ENCODE measurements at regions not wholly inside any gene's neighbourhood (a gene's known extent, or its start where the extent isn't known, plus 50 kb on each side); places are given as distances from the start of the nearest gene placed in this dataset.
"Not testable (repeated sequence)": the region's sequence is repeated elsewhere in the genome, so short reads cannot be mapped to it uniquely, and the experiment has no call there.

GRCh38 chr3:195999176-195999575 lies 82.7 kb downstream of the TFRC start:
- not testable (repeated sequence) for DNase-seq (ENCODE audit: low read depth); H3K79me2 ChIP-seq (ENCODE audit: insufficient read depth, low read length); H3K4me1 Mint-ChIP-seq (ENCODE audit: low read depth, unreplicated experiment); H3K4me1 ChIP-seq (ENCODE audit: insufficient read depth, low read length); H3K9me3 ChIP-seq (ENCODE audit: insufficient read depth, low read depth, low read length); H3K36me3 Mint-ChIP-seq (ENCODE audit: low read depth, unreplicated experiment); H4K20me1 ChIP-seq (ENCODE audit: insufficient read depth, low read length); H3K27ac Mint-ChIP-seq (ENCODE audit: unreplicated experiment); H3K9ac ChIP-seq (ENCODE audit: low read length); H3K9me3 Mint-ChIP-seq (ENCODE audit: unreplicated experiment); H3K4me3 Mint-ChIP-seq (ENCODE audit: unreplicated experiment); H3K4me3 ChIP-seq (ENCODE audit: insufficient read depth, low read depth, low read length); H3K27ac ChIP-seq (ENCODE audit: low read depth, low read length); FAIRE-seq; H3K4me2 ChIP-seq (ENCODE audit: low read length); H2AFZ ChIP-seq (ENCODE audit: low read depth, low read length); H3K36me3 ChIP-seq (ENCODE audit: insufficient read depth, low read length)
- peaks cover 33% of the 10 kb centered on the region for H3K27me3 Mint-ChIP-seq (ENCODE audit: low read depth, unreplicated experiment)
- peaks cover 10% of the 10 kb centered on the region for H3K27me3 ChIP-seq (ENCODE audit: insufficient read depth, low read length)

GRCh38 chr3:195996314-195996713 lies 85.6 kb downstream of the TFRC start:
- not testable (repeated sequence) for H4K20me1 ChIP-seq (ENCODE audit: insufficient read depth, low read length); H3K4me3 ChIP-seq (ENCODE audit: insufficient read depth, low read depth, low read length); H3K36me3 Mint-ChIP-seq (ENCODE audit: low read depth, unreplicated experiment); H3K4me3 Mint-ChIP-seq (ENCODE audit: unreplicated experiment); FAIRE-seq; H3K27ac Mint-ChIP-seq (ENCODE audit: unreplicated experiment); H3K4me1 ChIP-seq (ENCODE audit: insufficient read depth, low read length); H3K27me3 ChIP-seq (ENCODE audit: insufficient read depth, low read length); DNase-seq (ENCODE audit: low read depth); H2AFZ ChIP-seq (ENCODE audit: low read depth, low read length); H3K4me2 ChIP-seq (ENCODE audit: low read length); H3K36me3 ChIP-seq (ENCODE audit: insufficient read depth, low read length); H3K9me3 ChIP-seq (ENCODE audit: insufficient read depth, low read depth, low read length); H3K9ac ChIP-seq (ENCODE audit: low read length); H3K79me2 ChIP-seq (ENCODE audit: insufficient read depth, low read length); H3K27ac ChIP-seq (ENCODE audit: low read depth, low read length); H3K4me1 Mint-ChIP-seq (ENCODE audit: low read depth, unreplicated experiment); H3K9me3 Mint-ChIP-seq (ENCODE audit: unreplicated experiment)
- H3K27me3 Mint-ChIP-seq (ENCODE audit: low read depth, unreplicated experiment): peaks cover 33% of the 10 kb centered on the region

- not testable (repeated sequence) for H3K9ac ChIP-seq (ENCODE audit: low read length); H3K27ac Mint-ChIP-seq (ENCODE audit: unreplicated experiment); H3K4me3 Mint-ChIP-seq (ENCODE audit: unreplicated experiment); H3K9me3 Mint-ChIP-seq (ENCODE audit: unreplicated experiment); H3K4me2 ChIP-seq (ENCODE audit: low read length); FAIRE-seq; H2AFZ ChIP-seq (ENCODE audit: low read depth, low read length); H3K9me3 ChIP-seq (ENCODE audit: insufficient read depth, low read depth, low read length); H4K20me1 ChIP-seq (ENCODE audit: insufficient read depth, low read length); H3K4me1 ChIP-seq (ENCODE audit: insufficient read depth, low read length); H3K27me3 ChIP-seq (ENCODE audit: insufficient read depth, low read length); H3K36me3 ChIP-seq (ENCODE audit: insufficient read depth, low read length); H3K4me1 Mint-ChIP-seq (ENCODE audit: low read depth, unreplicated experiment); H3K4me3 ChIP-seq (ENCODE audit: insufficient read depth, low read depth, low read length); H3K27ac ChIP-seq (ENCODE audit: low read depth, low read length); H3K79me2 ChIP-seq (ENCODE audit: insufficient read depth, low read length); DNase-seq (ENCODE audit: low read depth); H3K36me3 Mint-ChIP-seq (ENCODE audit: low read depth, unreplicated experiment)
- H3K27me3 Mint-ChIP-seq (ENCODE audit: low read depth, unreplicated experiment): peaks cover 21% of the 10 kb centered on the region
These were observed 86.0 kb upstream of the TNK2 start for GRCh38 chr3:195994343-195994742.

GRCh38 chr3:195993671-195994070 lies 85.3 kb upstream of the TNK2 start:
- H3K79me2 ChIP-seq (ENCODE audit: insufficient read depth, low read length); H3K36me3 ChIP-seq (ENCODE audit: insufficient read depth, low read length); H3K9me3 Mint-ChIP-seq (ENCODE audit: unreplicated experiment); H3K4me1 ChIP-seq (ENCODE audit: insufficient read depth, low read length); H3K9ac ChIP-seq (ENCODE audit: low read length); H3K27ac ChIP-seq (ENCODE audit: low read depth, low read length); H4K20me1 ChIP-seq (ENCODE audit: insufficient read depth, low read length); FAIRE-seq; DNase-seq (ENCODE audit: low read depth); H3K27ac Mint-ChIP-seq (ENCODE audit: unreplicated experiment); H3K4me2 ChIP-seq (ENCODE audit: low read length); H3K4me1 Mint-ChIP-seq (ENCODE audit: low read depth, unreplicated experiment); H3K36me3 Mint-ChIP-seq (ENCODE audit: low read depth, unreplicated experiment); H3K4me3 Mint-ChIP-seq (ENCODE audit: unreplicated experiment); H3K9me3 ChIP-seq (ENCODE audit: insufficient read depth, low read depth, low read length); H3K4me3 ChIP-seq (ENCODE audit: insufficient read depth, low read depth, low read length); H2AFZ ChIP-seq (ENCODE audit: low read depth, low read length); H3K27me3 ChIP-seq (ENCODE audit: insufficient read depth, low read length): not testable (repeated sequence)
- H3K27me3 Mint-ChIP-seq (ENCODE audit: low read depth, unreplicated experiment): peaks cover 14% of the 10 kb centered on the region

GRCh38 chr3:195992956-195993595 lies 84.7 kb upstream of the TNK2 start:
- not testable (repeated sequence) for FAIRE-seq; H3K9ac ChIP-seq (ENCODE audit: low read length); H3K4me3 Mint-ChIP-seq (ENCODE audit: unreplicated experiment)

GRCh38 chr3:195991986-195992385 lies 83.6 kb upstream of the TNK2 start:
- not testable (repeated sequence) for FAIRE-seq

More at GRCh38 chr3:195992956-195993595, 84.7 kb upstream of the TNK2 start:
- not testable (repeated sequence) for H4K20me1 ChIP-seq (ENCODE audit: insufficient read depth, low read length); H3K4me2 ChIP-seq (ENCODE audit: low read length); H3K27ac ChIP-seq (ENCODE audit: low read depth, low read length); H3K36me3 Mint-ChIP-seq (ENCODE audit: low read depth, unreplicated experiment); H3K36me3 ChIP-seq (ENCODE audit: insufficient read depth, low read length); H3K4me3 ChIP-seq (ENCODE audit: insufficient read depth, low read depth, low read length); H3K27ac Mint-ChIP-seq (ENCODE audit: unreplicated experiment); H3K79me2 ChIP-seq (ENCODE audit: insufficient read depth, low read length); H2AFZ ChIP-seq (ENCODE audit: low read depth, low read length); H3K4me1 Mint-ChIP-seq (ENCODE audit: low read depth, unreplicated experiment); H3K9me3 ChIP-seq (ENCODE audit: insufficient read depth, low read depth, low read length); H3K9me3 Mint-ChIP-seq (ENCODE audit: unreplicated experiment); H3K27me3 ChIP-seq (ENCODE audit: insufficient read depth, low read length); H3K4me1 ChIP-seq (ENCODE audit: insufficient read depth, low read length); DNase-seq (ENCODE audit: low read depth)
- peaks cover 14% of the 10 kb centered on the region for H3K27me3 Mint-ChIP-seq (ENCODE audit: low read depth, unreplicated experiment)

More at GRCh38 chr3:195991986-195992385, 83.6 kb upstream of the TNK2 start:
- H3K27ac Mint-ChIP-seq (ENCODE audit: unreplicated experiment); H3K27me3 ChIP-seq (ENCODE audit: insufficient read depth, low read length); H3K4me3 Mint-ChIP-seq (ENCODE audit: unreplicated experiment); H3K9ac ChIP-seq (ENCODE audit: low read length); DNase-seq (ENCODE audit: low read depth); H3K36me3 ChIP-seq (ENCODE audit: insufficient read depth, low read length); H2AFZ ChIP-seq (ENCODE audit: low read depth, low read length); H3K4me3 ChIP-seq (ENCODE audit: insufficient read depth, low read depth, low read length); H3K27ac ChIP-seq (ENCODE audit: low read depth, low read length); H3K27me3 Mint-ChIP-seq (ENCODE audit: low read depth, unreplicated experiment); H3K9me3 Mint-ChIP-seq (ENCODE audit: unreplicated experiment); H3K9me3 ChIP-seq (ENCODE audit: insufficient read depth, low read depth, low read length); H3K36me3 Mint-ChIP-seq (ENCODE audit: low read depth, unreplicated experiment); H3K4me1 ChIP-seq (ENCODE audit: insufficient read depth, low read length); H3K4me2 ChIP-seq (ENCODE audit: low read length); H4K20me1 ChIP-seq (ENCODE audit: insufficient read depth, low read length); H3K4me1 Mint-ChIP-seq (ENCODE audit: low read depth, unreplicated experiment): not testable (repeated sequence)
- H3K79me2 ChIP-seq (ENCODE audit: insufficient read depth, low read length): peaks cover 12% of the 10 kb centered on the region

Data from astrocyte (in vitro differentiated cells and primary cell).